GF-D8 (cell line): ENCODE measurements at regions not wholly inside any gene's neighbourhood (a gene's known extent, or its start where the extent isn't known, plus 50 kb on each side); places are given as distances from the start of the nearest gene placed in this dataset.

Experiments used
- DNase-seq: peaks from one replicate; lab custom pipeline; 2025; lab: John Stamatoyannopoulos, UW

DNA sequence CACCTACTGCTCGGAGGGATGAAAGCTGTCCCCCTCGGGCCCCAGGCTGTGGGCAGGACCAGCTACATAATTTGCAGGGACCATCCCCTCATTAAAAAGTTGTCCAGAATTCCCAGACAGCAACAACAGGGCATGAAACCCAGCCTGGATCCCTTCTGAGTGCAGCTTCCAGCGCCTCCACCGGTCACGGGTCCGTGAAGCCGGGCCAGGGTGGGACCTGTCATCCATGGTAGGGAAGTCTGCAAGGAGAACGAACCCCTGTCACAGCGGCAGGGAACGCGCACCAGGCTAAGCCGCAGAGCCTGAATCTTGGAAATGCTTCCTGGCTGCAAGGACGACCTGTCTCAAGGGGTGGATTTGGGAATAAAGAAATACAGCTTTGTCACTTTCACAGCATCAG lies 214.2 kb downstream of the RBFOX3 start:
- DNase-seq = no peak

GRCh38 chr17:79395545-79395944 lies 215.3 kb downstream of the RBFOX3 start:
- no peak for DNase-seq

DNA sequence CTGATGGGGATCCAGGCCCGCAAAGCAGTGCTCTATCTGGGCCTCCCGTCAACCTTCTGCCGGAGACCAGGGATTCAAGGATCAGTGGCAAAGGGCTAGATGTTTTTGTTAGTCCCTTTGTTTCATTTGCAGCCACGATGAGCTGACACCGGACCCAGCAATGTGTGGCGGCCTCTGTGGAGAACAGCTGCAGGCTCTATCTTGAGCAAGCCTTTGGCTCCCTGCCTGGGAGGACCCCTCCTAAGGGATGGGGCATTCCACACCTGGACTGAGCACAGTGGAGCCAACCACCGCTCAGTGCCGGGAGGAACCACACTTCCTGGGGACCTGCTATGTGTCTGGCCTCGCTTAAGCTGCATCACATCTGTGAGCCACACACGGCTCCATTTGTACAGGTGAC lies 215.8 kb downstream of the RBFOX3 start:
- no peak for DNase-seq

GRCh38 chr17:79393358-79394052 lies 217.3 kb downstream of the RBFOX3 start:
- DNase-seq = no peak

DNA sequence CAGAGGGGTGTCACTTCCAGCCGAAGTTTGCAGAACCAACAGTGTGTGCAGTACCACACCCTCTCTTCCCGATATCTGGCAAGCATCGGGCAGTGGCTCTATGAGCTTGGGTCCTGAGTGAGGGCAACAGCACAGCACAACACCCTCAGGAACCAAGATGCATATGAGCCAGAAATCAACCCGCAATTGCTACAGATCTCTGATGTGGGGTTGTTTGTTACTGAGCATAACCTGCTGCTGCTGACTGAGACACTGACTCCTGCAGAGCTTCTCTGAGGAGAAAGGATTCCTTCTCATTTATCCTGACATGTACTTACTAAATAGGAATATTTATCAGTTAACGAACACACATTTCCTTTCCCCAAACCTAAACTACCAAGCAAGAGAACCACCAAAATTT lies 218.3 kb downstream of the RBFOX3 start:
- no peak for DNase-seq

DNA sequence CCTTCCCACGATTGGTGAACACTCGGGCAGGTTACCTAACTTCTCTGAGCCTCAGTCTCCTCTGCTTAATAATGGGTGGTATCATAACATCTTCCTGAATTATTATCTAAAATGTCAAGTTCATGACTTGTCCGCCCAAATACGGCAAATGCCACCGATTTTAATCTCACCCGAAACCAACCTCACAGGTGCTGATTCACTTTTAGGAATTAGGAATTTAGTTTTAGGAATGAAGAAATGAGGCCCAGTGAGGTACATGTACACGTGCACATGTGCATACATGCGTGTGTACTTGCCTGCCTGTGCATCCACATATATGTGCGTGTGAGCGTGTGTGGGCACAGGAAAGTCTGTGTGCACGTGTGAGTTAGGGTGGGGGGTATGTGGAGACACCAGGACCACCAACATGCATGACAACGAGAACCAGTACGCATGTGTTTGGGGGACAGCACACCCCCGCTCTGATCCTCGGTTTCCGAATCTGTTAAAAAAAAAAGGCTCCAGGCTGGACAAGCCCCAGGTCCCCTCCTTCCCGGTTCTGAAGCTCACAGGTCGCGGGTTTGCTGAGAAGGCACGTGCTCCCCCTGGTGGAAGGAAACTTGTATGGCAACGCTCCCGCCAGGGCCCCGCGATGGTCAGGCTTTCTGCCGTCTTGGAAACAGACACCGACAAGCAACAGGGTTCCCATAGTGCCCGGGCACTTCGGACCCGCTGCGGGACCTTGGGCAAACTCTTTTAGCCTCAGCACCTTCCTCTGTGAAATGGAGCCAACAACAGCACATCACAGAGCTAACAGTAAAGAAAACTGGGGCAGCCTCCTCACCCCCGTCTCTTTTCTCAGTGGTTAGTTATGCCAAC lies 219.2 kb downstream of the RBFOX3 start:
- DNase-seq = no peak

DNA sequence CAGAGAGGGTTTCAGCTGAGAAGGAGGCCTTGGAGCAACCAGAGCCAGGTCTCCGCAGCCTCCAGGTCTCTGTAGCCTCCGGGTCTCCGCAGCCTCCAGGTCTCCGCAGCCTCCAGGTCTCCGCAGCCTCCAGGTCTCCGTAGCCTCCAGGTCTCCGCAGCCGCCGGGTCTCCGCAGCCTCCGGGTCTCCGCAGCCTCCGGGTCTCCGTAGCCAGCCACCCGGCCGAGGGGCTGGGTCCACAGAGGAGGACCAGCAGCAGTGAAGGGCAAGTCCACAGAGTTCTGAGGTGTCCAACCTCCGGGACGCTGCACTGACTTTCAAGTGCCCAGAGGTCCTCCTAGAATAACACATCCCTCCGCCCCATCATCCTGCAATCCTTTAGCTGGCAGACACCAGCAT lies 221.0 kb downstream of the RBFOX3 start:
- DNase-seq = no peak

GRCh38 chr17:79388556-79389295 lies 222.1 kb downstream of the RBFOX3 start:
- DNase-seq = no peak

GRCh38 chr17:79387783-79388182 lies 223.1 kb downstream of the RBFOX3 start:
- no peak for DNase-seq

GRCh38 chr17:79385962-79386563 lies 224.8 kb downstream of the RBFOX3 start:
- DNase-seq = no peak

GRCh38 chr17:79382313-79382712 lies 228.5 kb downstream of the RBFOX3 start:
- no peak for DNase-seq

DNA sequence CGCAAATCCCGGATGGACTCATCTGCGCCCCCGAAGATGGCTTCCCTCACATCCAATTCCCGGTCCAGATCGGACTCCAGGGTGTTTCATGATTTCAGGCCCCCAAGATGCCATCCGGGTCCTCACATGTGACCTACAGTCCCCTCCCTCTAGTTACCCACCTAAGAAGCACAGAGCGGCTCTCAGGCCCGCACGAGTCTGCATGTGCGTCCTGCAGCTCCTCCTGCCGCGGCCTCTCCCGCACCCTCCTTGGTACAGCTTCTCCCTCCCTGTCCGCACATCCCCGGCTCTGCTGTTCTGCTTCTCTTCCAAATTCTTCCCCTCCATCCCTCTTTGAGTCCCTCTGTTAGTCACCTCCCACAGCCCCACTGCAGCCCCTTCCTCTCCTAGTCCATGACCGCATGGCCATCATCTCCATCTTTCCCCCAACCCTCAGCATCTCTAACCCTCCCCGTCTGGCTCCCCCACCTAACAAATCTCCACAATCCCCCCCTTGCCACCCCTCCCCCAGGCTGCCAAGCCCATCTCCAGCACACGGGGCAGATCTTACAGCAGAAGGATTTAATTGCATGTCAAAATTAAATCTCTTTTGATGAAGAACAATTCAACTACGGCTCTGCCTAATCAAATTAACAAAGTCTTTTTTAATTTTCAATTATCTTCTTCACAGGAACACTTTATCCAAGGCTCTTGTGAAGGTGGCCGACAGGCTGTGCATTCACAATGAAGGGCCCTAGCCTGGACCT lies 231.0 kb downstream of the RBFOX3 start:
- no peak for DNase-seq

GRCh38 chr17:79377230-79377786 lies 233.5 kb downstream of the RBFOX3 start:
- no peak for DNase-seq

GRCh38 chr17:79374807-79375206 lies 236.0 kb downstream of the RBFOX3 start:
- no peak for DNase-seq

DNA sequence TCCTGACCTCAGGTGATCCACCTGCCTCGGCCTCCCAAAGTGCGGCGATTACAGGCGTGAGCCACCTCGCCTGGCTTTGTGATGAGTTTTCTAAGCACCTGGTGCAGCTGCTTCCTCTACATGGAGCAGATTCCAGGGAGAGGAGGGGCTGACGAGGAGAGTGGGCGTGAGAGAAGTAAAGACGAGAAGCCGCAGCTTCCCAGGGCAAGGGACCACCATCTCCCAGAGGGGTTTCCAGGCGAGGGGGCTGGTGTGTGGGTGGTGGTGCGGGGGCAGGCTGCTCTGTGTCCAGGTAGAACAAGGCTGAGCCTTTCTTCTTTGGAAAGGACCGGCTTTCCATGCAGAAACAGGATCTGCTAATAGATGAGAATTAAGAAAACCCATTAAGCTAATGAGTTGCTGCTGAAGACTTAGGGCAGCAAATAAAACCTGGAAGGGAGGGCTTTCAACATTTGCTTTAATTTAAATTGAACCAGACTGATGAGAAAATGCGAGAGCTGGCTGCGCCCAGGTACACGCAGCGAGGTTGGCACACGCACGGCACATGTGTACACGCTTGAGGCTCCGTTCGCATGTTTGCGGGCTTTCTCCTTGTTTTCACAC lies 236.7 kb downstream of the RBFOX3 start:
- no peak for DNase-seq

GRCh38 chr17:79372470-79373238 lies 238.2 kb downstream of the RBFOX3 start:
- no peak for DNase-seq

GRCh38 chr17:79371984-79372383 lies 238.9 kb downstream of the RBFOX3 start:
- DNase-seq = no peak

GRCh38 chr17:79370594-79370993 lies 240.3 kb downstream of the RBFOX3 start:
- no peak for DNase-seq

DNA sequence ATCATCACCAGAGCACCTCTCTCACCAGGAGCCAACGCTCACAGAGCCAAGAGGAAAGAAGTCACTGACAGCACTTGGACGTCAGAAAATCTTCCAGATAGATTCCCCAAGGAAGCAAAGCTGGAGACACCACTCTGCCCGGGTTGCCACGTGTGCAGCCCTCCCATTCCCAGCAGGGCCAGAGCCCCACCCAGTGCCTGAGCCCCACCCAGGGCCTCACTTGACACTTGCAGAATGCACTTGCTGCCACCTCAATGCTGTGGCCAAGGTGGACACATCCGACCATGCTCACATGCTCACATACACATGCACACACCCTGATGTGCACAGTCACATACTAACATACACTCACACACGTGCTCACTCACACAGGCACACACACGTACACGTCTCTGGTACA lies 240.7 kb downstream of the RBFOX3 start:
- DNase-seq = no peak

GRCh38 chr17:79369532-79369931 lies 241.3 kb downstream of the RBFOX3 start:
- DNase-seq = no peak
